Renal cortex interstitium (tissue), 11 donors: ENCODE measurements at regions not wholly inside any gene's neighbourhood (a gene's known extent, or its start where the extent isn't known, plus 50 kb on each side); places are given as distances from the start of the nearest gene placed in this dataset.
A peak's percentile ranks its signal among the peaks of the same experiment; 100 is the strongest.

ENCODE experiments used
- DNase-seq, 11 donors: peaks; one replicate each; pipeline ENCODE4 v3.0.0-alpha.2; 2013; ENCODE audit warnings: low read depth in 9 of 11, low spot score in 4 of 11; ENCODE audit errors: extremely low read depth in 1 of 11

DNA sequence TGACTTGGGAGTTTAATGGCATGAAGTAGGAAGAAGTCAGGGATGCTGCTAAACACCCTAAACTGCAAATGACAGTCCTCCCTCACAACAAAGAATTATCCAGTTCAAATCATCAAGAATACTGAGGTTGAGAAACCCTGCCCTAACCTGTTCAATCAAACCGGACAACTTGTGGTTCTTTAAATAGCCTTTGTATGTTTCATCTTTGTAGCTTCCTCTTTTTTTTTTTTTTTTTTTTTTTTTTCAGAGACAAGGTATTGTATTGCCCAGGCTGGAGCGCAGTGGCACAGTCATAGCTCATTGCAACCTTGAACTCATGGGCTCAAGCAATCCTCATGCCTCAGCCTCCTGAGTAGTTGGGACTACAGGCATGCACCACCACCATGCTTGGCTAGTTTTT is 52.5 kb upstream of the TTC29 start:
- no peak for DNase-seq

GRCh38 chr4:147003956-147004809 is 58.5 kb upstream of the TTC29 start:
- no peak for DNase-seq

DNA sequence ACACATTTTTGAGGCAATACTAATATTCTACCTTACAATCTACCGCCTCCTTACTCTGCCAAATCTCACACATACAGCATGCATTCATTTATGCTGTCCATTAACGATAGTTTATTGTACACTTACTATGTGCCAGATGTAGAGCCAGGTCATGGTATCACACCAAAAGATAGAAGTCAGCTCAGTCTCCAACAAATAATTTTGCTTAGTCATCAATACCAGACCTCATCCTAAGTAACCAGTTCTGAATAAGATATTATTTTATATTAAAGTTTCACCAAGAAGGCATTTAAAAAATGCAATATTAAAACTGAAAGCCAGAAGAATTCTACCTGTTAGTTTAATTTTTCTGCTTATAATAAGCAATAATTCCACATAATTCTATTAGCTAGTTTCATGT is 60.6 kb upstream of the TTC29 start:
- no peak for DNase-seq

DNA sequence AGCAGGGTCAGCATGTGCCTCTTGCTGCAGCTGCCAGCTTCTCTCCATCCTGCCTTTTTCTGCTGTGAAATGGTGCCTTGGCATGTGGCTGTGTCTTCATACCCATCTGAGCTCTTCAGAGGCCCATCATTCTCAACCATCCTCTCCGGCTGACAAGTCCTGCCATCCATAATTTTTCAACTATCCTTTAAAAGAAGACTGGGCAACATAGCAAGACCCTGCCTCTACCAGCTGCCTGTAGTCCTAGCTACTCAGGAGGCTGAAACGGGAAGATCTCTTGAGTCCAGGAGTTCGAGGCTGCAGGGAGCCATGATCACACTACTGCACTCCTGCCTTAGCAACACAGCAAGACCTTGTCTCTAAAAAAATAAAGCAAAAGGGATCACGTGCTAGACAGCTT is 64.2 kb upstream of the TTC29 start:
- DNase-seq: no peak

GRCh38 chr4:147011411-147011810 is 65.7 kb upstream of the TTC29 start:
- DNase-seq: no peak

DNA sequence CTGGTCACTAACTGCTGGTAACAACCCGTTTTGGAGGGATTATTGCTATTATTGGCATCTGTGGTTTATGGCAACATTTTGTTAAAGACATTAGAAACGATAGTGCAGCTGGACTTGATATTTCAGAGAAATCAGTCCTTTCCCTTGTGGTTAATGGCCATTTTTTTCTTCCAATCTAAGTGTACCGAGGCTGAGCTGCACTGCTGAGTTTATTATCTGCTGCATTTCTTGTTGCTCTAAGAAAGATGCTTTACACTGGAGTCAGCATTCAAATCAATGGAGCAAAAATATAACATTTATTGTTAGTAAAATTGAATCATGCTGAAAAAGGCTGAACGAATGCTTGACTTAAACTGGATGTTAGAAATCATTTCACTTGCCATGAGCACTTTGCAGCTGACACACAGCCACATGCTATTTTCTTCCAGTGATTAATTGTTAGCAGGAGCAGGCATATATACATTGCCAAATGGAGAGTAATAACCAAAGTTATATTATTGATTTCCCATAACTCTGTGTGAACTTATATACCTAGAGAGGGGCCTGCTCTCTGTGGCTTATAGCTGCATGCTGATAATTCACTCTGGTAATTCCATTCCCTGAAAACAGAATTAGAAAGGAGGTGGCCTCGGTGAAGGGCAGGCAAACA is 66.5 kb upstream of the TTC29 start:
- DNase-seq: no peak

- DNase-seq: no peak
These were observed 69.3 kb upstream of the TTC29 start for GRCh38 chr4:147014946-147015345.

DNA sequence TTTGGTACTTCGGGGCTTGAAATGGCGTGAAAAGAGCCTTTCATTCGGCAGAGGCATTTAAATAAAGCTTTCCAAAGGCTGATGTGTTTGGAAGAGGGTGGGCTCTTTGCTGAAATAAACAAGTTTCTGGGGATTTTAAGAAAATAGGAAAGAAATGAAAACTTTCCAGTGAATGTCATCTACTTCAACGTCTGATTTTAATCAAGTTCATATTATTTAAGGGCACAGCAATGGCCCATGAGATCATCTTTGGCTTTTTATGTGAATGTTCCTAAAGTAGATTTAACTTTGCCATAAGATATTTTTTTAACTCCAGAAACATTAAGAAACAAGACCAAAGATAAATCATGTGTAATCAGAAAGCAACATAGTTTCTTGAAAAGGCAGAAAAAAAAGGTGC is 69.8 kb upstream of the TTC29 start:
- no peak for DNase-seq

DNA sequence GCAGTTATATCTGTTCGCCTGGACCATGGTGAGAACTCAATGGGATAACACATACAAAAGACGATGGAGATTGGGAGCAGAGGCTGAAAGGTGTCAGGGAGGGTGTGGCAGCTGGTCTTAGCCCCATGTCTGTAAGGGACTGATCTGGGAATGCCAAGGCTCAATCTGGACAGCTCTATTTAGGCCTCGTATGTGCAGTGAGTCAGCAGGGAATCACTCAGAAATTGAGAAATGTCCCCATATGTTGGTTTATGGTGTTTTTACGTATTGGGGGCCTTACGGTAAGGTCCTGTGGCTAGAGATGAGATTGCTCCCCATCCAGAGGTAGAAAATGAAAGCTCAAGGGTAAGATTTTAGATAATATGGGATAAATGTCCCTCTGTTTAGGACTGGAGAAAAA is 71.4 kb upstream of the TTC29 start:
- DNase-seq: no peak

DNA sequence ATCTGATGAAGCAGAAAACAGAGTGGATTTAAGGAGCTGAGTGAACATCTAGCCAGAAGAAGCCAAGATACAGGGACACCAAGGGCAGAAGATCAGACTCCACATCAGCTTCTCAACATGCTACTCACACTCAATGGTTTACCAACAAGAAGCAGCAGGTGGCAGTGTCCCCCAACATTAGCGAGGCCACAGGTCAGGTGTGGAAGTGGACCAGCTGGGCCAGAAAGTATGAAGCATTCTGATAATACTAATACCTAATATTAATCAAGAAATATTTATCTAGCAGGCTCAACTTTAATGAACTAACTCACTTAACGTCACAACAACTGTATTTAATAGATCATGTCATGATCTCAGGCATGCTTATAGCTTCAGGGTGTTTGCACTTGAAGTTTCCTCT is 73.4 kb upstream of the TTC29 start:
- DNase-seq: peak in 3 of 11 donors; percentile 10 to 22 (median 19)

GRCh38 chr4:147020456-147020855 is 74.8 kb upstream of the TTC29 start:
- no peak for DNase-seq

DNA sequence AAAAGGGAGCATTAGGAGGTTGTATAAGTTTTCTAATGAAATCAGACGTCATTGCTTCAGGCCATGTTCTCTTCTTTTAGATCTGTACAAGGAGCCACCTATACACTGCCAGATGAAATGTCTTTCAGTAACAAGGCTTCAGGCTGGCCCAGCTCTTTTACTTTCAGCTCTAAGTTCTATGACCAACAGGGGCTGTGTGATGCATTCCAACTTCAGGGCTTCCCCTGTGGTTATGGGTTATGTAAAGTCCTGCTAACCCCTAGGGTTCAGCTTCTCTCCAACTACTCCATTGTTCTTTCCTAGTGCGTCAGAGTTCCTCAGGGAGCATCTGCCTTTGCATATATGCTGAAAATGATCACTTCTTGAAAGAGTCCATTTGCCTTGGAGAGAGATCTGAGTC is 79.4 kb upstream of the TTC29 start:
- no peak for DNase-seq

DNA sequence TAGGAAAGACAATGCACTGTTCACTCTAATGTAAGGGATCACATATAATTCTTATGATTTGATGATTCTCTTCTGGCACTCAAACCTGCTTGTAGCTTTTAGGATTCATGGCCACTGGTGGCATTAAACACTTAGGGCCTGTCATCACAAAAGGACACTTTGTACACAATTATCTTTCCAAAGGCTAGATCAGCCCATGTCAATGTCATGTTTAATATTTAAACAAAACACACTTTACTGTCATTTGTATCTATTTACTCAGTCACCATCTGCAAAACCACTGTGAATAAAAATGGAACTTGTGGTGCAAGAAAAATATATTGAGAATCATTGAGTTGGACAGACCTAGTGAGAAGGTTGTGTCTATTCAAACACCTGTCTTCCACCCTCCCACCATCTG is 83.6 kb upstream of the TTC29 start:
- no peak for DNase-seq

DNA sequence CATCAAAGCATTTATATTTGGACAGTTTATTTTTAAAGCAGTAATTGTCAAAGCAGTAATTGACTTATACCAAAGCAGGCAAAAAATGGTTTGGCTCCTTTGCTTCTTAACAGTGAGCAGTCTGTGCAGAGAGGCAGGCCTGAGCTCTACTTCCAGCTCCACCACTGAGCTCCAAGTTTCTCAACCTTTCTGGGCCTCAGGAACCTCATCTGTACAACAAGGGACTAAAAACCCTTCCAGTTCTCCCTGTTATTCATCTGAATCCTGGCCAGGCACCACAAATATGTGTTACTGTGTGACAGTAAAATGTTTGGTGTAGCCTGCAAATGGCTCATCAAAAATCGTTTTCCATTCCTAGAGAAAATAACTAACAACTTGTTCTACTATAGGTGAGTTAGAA is 88.7 kb upstream of the TTC29 start:
- no peak for DNase-seq

- DNase-seq: no peak
These were observed 91.4 kb upstream of the TTC29 start for GRCh38 chr4:147037069-147037468.

DNA sequence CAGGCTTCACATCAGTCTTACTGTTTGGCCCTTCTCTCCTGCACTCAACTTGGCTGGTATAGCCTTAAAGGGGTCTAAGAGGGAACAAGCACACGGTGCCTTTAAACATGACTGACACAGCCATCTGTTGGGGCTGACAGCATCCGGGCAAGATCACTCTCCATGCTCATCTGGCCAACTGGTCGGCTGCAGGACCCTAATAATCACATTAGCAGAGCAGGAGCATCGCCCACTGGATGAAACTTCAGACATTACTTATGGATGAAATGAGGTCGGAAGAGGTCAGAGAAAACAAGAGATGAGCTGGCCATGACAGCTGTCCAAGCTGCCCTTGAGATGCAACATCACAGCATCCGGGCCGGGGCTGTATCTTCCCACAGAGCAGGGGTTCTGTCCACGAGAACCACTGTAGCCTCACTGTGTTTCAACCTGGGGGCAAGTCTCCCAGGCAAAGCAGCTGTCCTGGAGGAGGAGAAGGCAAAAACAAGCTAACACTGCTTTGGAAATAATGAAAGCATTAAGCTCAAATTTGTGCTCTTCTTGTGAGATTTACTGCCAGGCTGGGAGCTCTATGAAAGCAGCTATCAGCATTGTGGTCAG is 94.4 kb upstream of the TTC29 start:
- no peak for DNase-seq

GRCh38 chr4:147040874-147041273 is 95.2 kb upstream of the TTC29 start:
- no peak for DNase-seq

DNA sequence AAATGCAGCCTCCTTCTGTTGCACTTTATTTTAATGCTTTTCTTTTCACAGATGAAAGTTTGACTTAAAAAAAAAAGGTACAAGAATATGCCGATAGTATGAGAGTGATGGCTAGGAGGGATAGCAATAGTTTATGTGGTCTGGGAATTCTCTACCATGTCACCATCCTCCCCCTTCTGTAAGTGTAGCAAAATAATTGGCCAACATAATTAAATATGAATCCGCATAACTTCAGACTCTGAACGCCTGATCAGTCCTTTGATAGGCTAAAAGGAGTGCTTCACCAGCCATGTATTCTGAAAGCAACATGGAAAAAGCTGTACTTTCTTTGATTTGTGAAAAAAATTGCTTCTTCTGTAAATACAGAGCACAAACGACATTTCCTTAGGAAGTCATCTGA is 95.7 kb upstream of the TTC29 start:
- no peak for DNase-seq

DNA sequence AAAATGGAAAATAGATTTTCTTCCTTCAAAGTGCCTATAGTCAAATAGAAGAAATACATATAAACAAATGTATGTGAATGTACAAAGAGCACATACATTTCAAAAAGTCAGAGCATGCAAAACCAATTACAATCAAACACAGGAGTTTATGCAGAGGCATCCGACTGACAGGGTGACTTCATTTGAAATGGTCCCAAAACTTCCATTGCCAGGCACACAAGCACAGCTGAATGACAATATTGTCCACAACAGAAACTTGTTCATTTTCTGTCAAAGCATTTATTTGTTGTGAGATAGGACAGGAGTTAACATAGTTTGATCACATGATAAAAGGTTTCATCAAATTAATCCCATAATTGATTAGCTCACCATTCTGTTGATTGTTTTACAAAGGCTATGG is 96.4 kb upstream of the TTC29 start:
- no peak for DNase-seq

DNA sequence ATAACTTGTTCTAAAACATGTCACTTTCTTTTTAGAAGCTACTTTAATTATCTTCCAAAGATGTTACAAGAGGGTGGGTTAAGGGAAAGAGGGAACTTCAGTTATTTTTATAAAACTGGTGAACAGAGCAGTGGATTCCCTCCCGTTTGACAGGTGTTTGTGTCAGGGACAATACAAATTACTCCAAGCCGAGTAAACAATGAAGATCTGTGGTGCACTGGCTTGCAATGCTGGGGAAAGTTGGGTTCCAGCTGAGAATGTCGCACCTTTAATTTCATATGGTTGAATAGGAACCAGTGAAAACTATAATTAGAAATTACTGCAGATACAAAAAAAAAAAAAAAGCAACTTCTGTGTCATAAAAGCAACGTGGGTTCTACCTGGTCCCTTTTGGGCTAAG is 98.6 kb upstream of the TTC29 start:
- no peak for DNase-seq

GRCh38 chr4:147049946-147050345 is 104.3 kb upstream of the TTC29 start:
- no peak for DNase-seq
